ENCODE measurements at regions not wholly inside any gene's neighbourhood (a gene's known extent, or its start where the extent isn't known, plus 50 kb on each side); places are given as distances from the start of the nearest gene placed in this dataset.

DNA sequence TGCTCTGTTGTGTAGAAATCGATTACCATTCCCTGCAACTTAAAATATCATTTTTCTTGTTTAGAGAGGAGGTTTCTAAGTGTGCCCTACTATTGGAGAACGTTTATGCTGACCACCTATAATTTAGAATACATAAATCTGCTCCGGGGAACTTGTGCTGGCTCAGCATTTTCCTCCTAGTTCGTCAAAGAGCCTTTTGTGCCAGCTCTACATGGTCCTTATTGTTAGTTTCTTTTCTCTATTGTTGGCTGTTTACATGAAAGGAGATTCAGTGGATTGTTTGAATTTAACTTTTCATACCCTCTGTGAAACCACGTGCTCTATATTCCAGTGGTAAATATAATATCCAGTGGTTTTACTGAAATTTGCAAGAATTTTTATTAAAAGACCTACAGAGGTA, 53.4 kb upstream of the ATP8A1 start:
- no peaks in the 10 kb centered on the region for H3K36me3 ChIP-seq (ENCODE audit: control insufficient read depth in 2 of 2, insufficient read depth in 2 of 2, low read length in 1 of 2)
- no peak overlapping the region for H3K4me3 ChIP-seq (ENCODE audit: low read length in 2 of 2)
- H3K9me3 ChIP-seq (ENCODE audit: control insufficient read depth in 2 of 2, insufficient read depth in 1 of 2, low read length in 1 of 2), result no peaks in the 10 kb centered on the region
- H3K27me3 ChIP-seq (ENCODE audit: control insufficient read depth in 2 of 2, insufficient read depth in 1 of 2, low read length in 1 of 2), result no peaks in the 10 kb centered on the region
- no peaks in the 10 kb centered on the region for H3K4me1 ChIP-seq (ENCODE audit: control insufficient read depth in 2 of 2, insufficient read depth in 2 of 2, low read length in 2 of 2)
- WGBS, result 91% methylated on average over 5 of the region's 5 CpGs
- no peak overlapping the region for H3K27ac ChIP-seq (ENCODE audit: low read depth in 1 of 2, low read length in 1 of 2)
- no peak for DNase-seq (ENCODE audit: low read depth in 6 of 9, low spot score in 9 of 9)

DNA sequence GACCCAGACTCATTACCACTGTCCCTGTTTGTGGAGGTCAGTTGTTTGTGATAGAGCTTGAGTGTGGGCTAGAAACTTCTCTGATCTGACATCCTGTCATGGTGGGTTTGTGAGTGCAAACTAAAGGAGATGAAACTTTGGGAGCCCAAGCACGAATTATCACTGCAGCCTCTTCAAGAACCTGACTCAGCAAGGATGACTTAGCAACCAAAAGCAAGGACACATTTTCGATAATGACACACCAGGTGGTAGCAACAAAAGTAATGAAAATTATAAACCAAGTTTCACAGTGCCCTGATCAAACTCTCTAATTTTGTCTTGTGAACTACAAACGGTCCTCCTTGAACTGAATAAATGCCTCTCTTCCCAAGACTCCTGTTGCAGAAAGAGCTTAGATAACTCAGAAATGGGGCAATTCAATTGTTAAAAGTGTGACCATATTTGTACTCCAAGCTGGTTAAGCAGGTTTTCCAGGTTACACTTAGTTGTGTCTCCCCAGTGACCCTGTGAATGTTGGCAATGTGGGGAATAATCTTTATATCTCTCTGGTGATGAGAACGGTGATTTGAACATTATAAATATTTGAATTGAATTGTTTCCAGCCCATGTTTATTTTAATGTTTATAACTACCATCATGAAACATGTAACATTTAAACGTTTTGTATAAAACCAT, 52.6 kb upstream of the ATP8A1 start:
- H3K9me3 ChIP-seq (ENCODE audit: control insufficient read depth in 2 of 2, insufficient read depth in 1 of 2, low read length in 1 of 2), result no peaks in the 10 kb centered on the region
- no peaks in the 10 kb centered on the region for H3K27me3 ChIP-seq (ENCODE audit: control insufficient read depth in 2 of 2, insufficient read depth in 1 of 2, low read length in 1 of 2)
- no peak for DNase-seq (ENCODE audit: low read depth in 6 of 9, low spot score in 9 of 9)
- no peaks in the 10 kb centered on the region for H3K4me1 ChIP-seq (ENCODE audit: control insufficient read depth in 2 of 2, insufficient read depth in 2 of 2, low read length in 2 of 2)
- 93% methylated on average over 5 of the region's 5 CpGs for WGBS
- H3K27ac ChIP-seq (ENCODE audit: low read depth in 1 of 2, low read length in 1 of 2), result no peak overlapping the region
- no peak overlapping the region for H3K4me3 ChIP-seq (ENCODE audit: low read length in 2 of 2)
- no peaks in the 10 kb centered on the region for H3K36me3 ChIP-seq (ENCODE audit: control insufficient read depth in 2 of 2, insufficient read depth in 2 of 2, low read length in 1 of 2)

DNA sequence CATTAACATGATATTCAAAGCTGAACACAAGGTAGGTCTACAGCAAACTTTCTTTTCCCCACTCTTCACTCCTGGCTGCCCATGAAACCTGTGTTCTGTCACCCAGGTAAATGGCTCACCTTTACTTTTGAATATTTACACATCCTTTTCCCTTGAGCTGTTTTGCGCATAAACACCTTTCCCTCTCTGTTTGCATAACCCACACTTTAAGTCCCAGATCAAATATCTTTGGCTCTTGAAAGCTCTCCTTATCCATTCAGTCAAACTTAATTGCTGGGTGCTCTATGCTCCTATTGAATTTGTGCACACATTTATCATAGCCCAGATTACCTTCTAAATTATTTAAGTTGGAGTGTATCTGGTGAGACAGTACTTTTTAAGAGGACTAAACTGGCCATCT, 51.7 kb upstream of the ATP8A1 start:
- Histone ChIP-seq H3K4me3 (ENCODE audit: low read length in 2 of 2) (no peak overlapping the region), H3K27ac (ENCODE audit: low read depth in 1 of 2, low read length in 1 of 2) (no peak overlapping the region), H3K4me1 (ENCODE audit: control insufficient read depth in 2 of 2, insufficient read depth in 2 of 2, low read length in 2 of 2) (no peaks in the 10 kb centered on the region), H3K27me3 (ENCODE audit: control insufficient read depth in 2 of 2, insufficient read depth in 1 of 2, low read length in 1 of 2) (no peaks in the 10 kb centered on the region), H3K9me3 (ENCODE audit: control insufficient read depth in 2 of 2, insufficient read depth in 1 of 2, low read length in 1 of 2) (no peaks in the 10 kb centered on the region), H3K36me3 (ENCODE audit: control insufficient read depth in 2 of 2, insufficient read depth in 2 of 2, low read length in 1 of 2) (no peaks in the 10 kb centered on the region)
- 98% methylated on average over 1 of the region's 1 CpG for WGBS
- DNase-seq (ENCODE audit: low read depth in 6 of 9, low spot score in 9 of 9), result no peak

All from thymus (tissue), 11 donors.